GM06990 (cell line): ENCODE measurements at regions not wholly inside any gene's neighbourhood (a gene's known extent, or its start where the extent isn't known, plus 50 kb on each side); places are given as distances from the start of the nearest gene placed in this dataset.
A peak's percentile ranks its signal among the peaks of the same experiment; 100 is the strongest.

ENCODE experiments used
- DNase-seq: peaks from one replicate; pipeline ENCODE4 v3.0.0-alpha.2; 2011; ENCODE audit not compliant: insufficient read length; ENCODE audit errors: extremely low read depth
- H3K27me3 ChIP-seq: replicated peaks from 2 replicates; pipeline ENCODE4 v1.6.0; 2011; ENCODE audit warnings: low read length; ENCODE audit not compliant: control insufficient read depth, insufficient read depth
- H3K36me3 ChIP-seq: 2 replicates; pipeline ENCODE4 v1.5.1; 2011; ENCODE audit warnings: low read length; ENCODE audit not compliant: control insufficient read depth, insufficient read depth
- H3K4me3 ChIP-seq: replicated peaks from 2 replicates; pipeline ENCODE4 v1.5.1; 2011; ENCODE audit warnings: low read depth, mild to moderate bottlenecking, control low read depth, low read length
- CTCF ChIP-seq: IDR thresholded peaks from 2 replicates; pipeline ENCODE4 v1.5.1; 2011; ENCODE audit warnings: low read length, control low read depth, mild to moderate bottlenecking, inconsistent platforms; ENCODE audit not compliant: insufficient read depth, poor library complexity, severe bottlenecking

- DNase-seq: no peak
- TF ChIP-seq CTCF: no peak
- Histone ChIP-seq H3K4me3 (no peak overlapping the region), H3K27me3 (no peaks in the 10 kb centered on the region; the same call in 1 of the 2 replicates), H3K36me3 (no peaks in the 10 kb centered on the region)
Measured at GRCh38 chr2:236922061-236922460, 163.6 kb upstream of the COPS8 start.

- DNase-seq: no peak
- no peaks in the 10 kb centered on the region for H3K36me3 ChIP-seq
- H3K4me3 ChIP-seq: peak overlapping the region; percentile 13; the same call in 1 of the 2 replicates
- no peak for TF ChIP-seq CTCF
- no peaks in the 10 kb centered on the region; the same call in 1 of the 2 replicates for H3K27me3 ChIP-seq
Measured at GRCh38 chr2:236928380-236929037, 157.2 kb upstream of the COPS8 start.

- Histone ChIP-seq H3K27me3 (no peaks in the 10 kb centered on the region; the same call in 1 of the 2 replicates), H3K36me3 (no peaks in the 10 kb centered on the region), H3K4me3 (no peak overlapping the region)
- no peak for DNase-seq
- TF ChIP-seq CTCF: no peak
Measured at GRCh38 chr2:236932831-236933361, 152.8 kb upstream of the COPS8 start.

GRCh38 chr2:236934166-236934565, 151.5 kb upstream of the COPS8 start:
- DNase-seq: no peak
- Histone ChIP-seq H3K4me3 (no peak overlapping the region), H3K36me3 (no peaks in the 10 kb centered on the region), H3K27me3 (no peaks in the 10 kb centered on the region)
- TF ChIP-seq CTCF: no peak

- no peak for DNase-seq
- H3K27me3 ChIP-seq: no peaks in the 10 kb centered on the region
- H3K36me3 ChIP-seq: no peaks in the 10 kb centered on the region
- no peak for TF ChIP-seq CTCF
- H3K4me3 ChIP-seq: no peak overlapping the region
Measured at GRCh38 chr2:236934656-236935055, 151.0 kb upstream of the COPS8 start.
